ENCODE measurements at regions not wholly inside any gene's neighbourhood (a gene's known extent, or its start where the extent isn't known, plus 50 kb on each side); places are given as distances from the start of the nearest gene placed in this dataset.

DNA sequence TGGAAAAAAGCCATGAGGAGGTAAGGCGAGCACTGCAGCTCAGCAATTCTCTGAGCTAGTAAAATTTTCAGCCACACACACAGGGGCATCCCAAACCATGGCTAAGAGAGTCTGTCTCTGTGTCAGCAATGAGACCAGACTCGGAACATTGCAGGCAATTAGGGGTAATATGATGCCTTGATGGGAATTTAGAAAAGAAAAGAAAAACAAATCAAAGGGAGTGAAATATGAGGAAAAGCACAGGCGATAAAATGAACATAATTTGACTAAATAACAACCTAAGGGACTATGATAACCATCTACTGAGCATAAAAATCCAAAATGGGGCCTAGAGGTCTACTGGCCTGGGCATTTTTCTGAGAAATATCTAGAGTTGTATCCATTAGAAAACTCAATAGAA lies 546.0 kb upstream of the PSMD7 start:
- no peak overlapping the region for H2AFZ ChIP-seq (ENCODE audit: low read length)
- BruUV-seq (replicated peaks): no TSS peak
- POLR2A ChIA-PET: no interaction called here
- H3K4me3 ChIP-seq (replicated peaks in 1 of 3; ENCODE audit: insufficient read depth in 1 of 3, low read depth in 2 of 3, low read length in 3 of 3): no peak overlapping the region
- H3K4me1 ChIP-seq (ENCODE audit: insufficient read depth, low read length): no peaks in the 10 kb centered on the region
- no peaks in the 10 kb centered on the region for H4K20me1 ChIP-seq (ENCODE audit: insufficient read depth, low read length)
- no peaks in the 10 kb centered on the region for H3K79me2 ChIP-seq (ENCODE audit: insufficient read depth, low read length)
- no peak overlapping the region for H3K9ac ChIP-seq (ENCODE audit: insufficient read depth, low read depth, low read length)
- FAIRE-seq: no peak
- TF ChIP-seq, protein P1, sequence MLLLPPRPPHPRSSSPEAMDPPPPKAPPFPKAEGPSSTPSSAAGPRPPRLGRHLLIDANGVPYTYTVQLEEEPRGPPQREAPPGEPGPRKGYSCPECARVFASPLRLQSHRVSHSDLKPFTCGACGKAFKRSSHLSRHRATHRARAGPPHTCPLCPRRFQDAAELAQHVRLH (CRISPR knock-in tag; IDR thresholded peaks at IDR 0.05; ENCODE audit: borderline replicate concordance, low read depth): no peak
- TF ChIP-seq HDAC6 (IDR thresholded peaks at IDR 0.05; ENCODE audit: low read depth, low read length) (no peak), KLF9 (CRISPR knock-in tag; IDR thresholded peaks at IDR 0.05; ENCODE audit: low read depth) (no peak), FOXP1 (IDR thresholded peaks at IDR 0.05) (no peak), FOXP1 (CRISPR knock-in tag; IDR thresholded peaks at IDR 0.05) (no peak), ZBTB37 (CRISPR knock-in tag; IDR thresholded peaks at IDR 0.05) (no peak), PBX3 (CRISPR knock-in tag; IDR thresholded peaks at IDR 0.05; ENCODE audit: borderline replicate concordance) (no peak), IRF2 (CRISPR knock-in tag; IDR thresholded peaks at IDR 0.05) (no peak), NR2C2 (CRISPR knock-in tag; IDR thresholded peaks at IDR 0.05; ENCODE audit: borderline replicate concordance) (no peak), TCF7L2 (IDR thresholded peaks at IDR 0.05; ENCODE audit: low read depth, low read length) (no peak), SIN3B (IDR thresholded peaks at IDR 0.05; ENCODE audit: low read length) (no peak), PHF5A (CRISPR knock-in tag; IDR thresholded peaks at IDR 0.05; ENCODE audit: low read depth, unreplicated experiment) (no peak), RELA (CRISPR knock-in tag; IDR thresholded peaks at IDR 0.05) (no peak), ZNF720 (CRISPR knock-in tag; IDR thresholded peaks at IDR 0.05) (no peak), ZNF180 (CRISPR knock-in tag; IDR thresholded peaks at IDR 0.05; ENCODE audit: borderline replicate concordance, low read depth) (no peak), GPN1 (CRISPR knock-in tag; IDR thresholded peaks at IDR 0.05; ENCODE audit: borderline replicate concordance) (no peak), ZNF766 (CRISPR knock-in tag; IDR thresholded peaks at IDR 0.05; ENCODE audit: borderline replicate concordance) (no peak), RFXANK (CRISPR knock-in tag; IDR thresholded peaks at IDR 0.05) (no peak), ZNF510 (CRISPR knock-in tag; IDR thresholded peaks at IDR 0.05; ENCODE audit: low read depth) (no peak), ONECUT2 (CRISPR knock-in tag; IDR thresholded peaks at IDR 0.05) (no peak)
- TF ChIP-seq, protein P2, sequence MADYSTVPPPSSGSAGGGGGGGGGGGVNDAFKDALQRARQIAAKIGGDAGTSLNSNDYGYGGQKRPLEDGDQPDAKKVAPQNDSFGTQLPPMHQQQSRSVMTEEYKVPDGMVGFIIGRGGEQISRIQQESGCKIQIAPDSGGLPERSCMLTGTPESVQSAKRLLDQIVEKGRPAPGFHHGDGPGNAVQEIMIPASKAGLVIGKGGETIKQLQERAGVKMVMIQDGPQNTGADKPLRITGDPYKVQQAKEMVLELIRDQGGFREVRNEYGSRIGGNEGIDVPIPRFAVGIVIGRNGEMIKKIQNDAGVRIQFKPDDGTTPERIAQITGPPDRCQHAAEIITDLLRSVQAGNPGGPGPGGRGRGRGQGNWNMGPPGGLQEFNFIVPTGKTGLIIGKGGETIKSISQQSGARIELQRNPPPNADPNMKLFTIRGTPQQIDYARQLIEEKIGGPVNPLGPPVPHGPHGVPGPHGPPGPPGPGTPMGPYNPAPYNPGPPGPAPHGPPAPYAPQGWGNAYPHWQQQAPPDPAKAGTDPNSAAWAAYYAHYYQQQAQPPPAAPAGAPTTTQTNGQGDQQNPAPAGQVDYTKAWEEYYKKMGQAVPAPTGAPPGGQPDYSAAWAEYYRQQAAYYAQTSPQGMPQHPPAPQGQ (CRISPR knock-in tag; IDR thresholded peaks at IDR 0.05; ENCODE audit: borderline replicate concordance): no peak
- peaks cover 0 to 19% of the 10 kb centered on the region in 2 experiments; a peak in 2 of 5 replicates for H3K27me3 ChIP-seq (ENCODE audit: control insufficient read depth in 1 of 2, insufficient read depth in 2 of 2, low read length in 2 of 2)
- no peaks in the 10 kb centered on the region for H3K36me3 ChIP-seq (replicated peaks in 1 of 2; ENCODE audit: control insufficient read depth in 1 of 2, insufficient read depth in 2 of 2, low read length in 2 of 2)
- no peaks in the 10 kb centered on the region for H3K9me3 ChIP-seq (ENCODE audit: low read length)
- no peak for DNase-seq (ENCODE audit: low spot score)
- no peak for ATAC-seq
- intact Hi-C loops (cut with micrococcal nuclease; ENCODE audit: unreplicated experiment) (no loop called here), in situ Hi-C loops (cut with HindIII; ENCODE audit: extremely low pct_ligation_motif_present, low pct_unique_long_range_greater_than_20kb) (no loop called here)
- CTCF ChIA-PET (ENCODE audit: low intra/inter-chr PET ratio, low total read pairs): no interaction called here
- no peak overlapping the region for H3K4me2 ChIP-seq (ENCODE audit: low read depth, low read length)
- no peak overlapping the region for H3K27ac ChIP-seq (ENCODE audit: extremely low read length, insufficient read depth, low read length)
- WGBS (ENCODE audit: low lambda C conversion rate): 1% methylated on average over 3 of the region's 3 CpGs

All from HepG2 (cell line).